Fibroblast of lung (primary cell): ENCODE measurements at regions not wholly inside any gene's neighbourhood (a gene's known extent, or its start where the extent isn't known, plus 50 kb on each side); places are given as distances from the start of the nearest gene placed in this dataset.
"Not testable (repeated sequence)": the region's sequence is repeated elsewhere in the genome, so short reads cannot be mapped to it uniquely, and the experiment has no call there.

Experiments
- DNase-seq, 2 donors: peaks; one replicate each; pipeline versions ENCODE4 v3.0.0 to v3.0.0-alpha.2; 2010; ENCODE audit warnings: low read depth in 2 of 2
- H2AFZ ChIP-seq: 2 replicates; pipeline ENCODE4 v1.5.1; 2012; ENCODE audit warnings: low read length, control low read depth, inconsistent platforms
- H3K27ac ChIP-seq: 2 replicates; pipeline ENCODE4 v1.5.1; 2011; ENCODE audit warnings: low read length, control low read depth; ENCODE audit not compliant: insufficient read depth
- H3K27me3 ChIP-seq: 2 replicates; pipeline ENCODE4 v1.5.1; 2011; ENCODE audit warnings: mild to moderate bottlenecking, low read length; ENCODE audit not compliant: control insufficient read depth, insufficient read depth
- H3K36me3 ChIP-seq: 2 replicates; pipeline ENCODE4 v1.5.1; 2011; ENCODE audit warnings: low read length; ENCODE audit not compliant: control insufficient read depth, insufficient read depth
- H3K4me1 ChIP-seq: 2 replicates; pipeline ENCODE4 v1.5.1; 2011; ENCODE audit warnings: low read length; ENCODE audit not compliant: control insufficient read depth, insufficient read depth; ENCODE audit errors: extremely low read depth
- H3K4me2 ChIP-seq: 2 replicates; pipeline ENCODE4 v1.5.1; 2011; ENCODE audit warnings: low read length, control low read depth; ENCODE audit not compliant: insufficient read depth; ENCODE audit errors: extremely low read depth
- H3K4me3 ChIP-seq, 4 experiments: fragments of 200-600 bp in 1 of 4; sonication (generic) in 1 of 4; replicated peaks in 1 of 4; 2 replicates each; pipeline ENCODE4 v1.5.1; 2011 to 2016; ENCODE audit warnings: low read length in 4 of 4, low read depth in 3 of 4, mild to moderate bottlenecking in 3 of 4, control low read depth in 2 of 4, inconsistent platforms in 1 of 4, mixed read lengths in 1 of 4; ENCODE audit not compliant: insufficient read depth in 1 of 4; ENCODE audit errors: control extremely low read depth in 1 of 4
- H3K79me2 ChIP-seq: 2 replicates; pipeline ENCODE4 v1.5.1; 2012; ENCODE audit warnings: mild to moderate bottlenecking, low read length, inconsistent platforms; ENCODE audit not compliant: control insufficient read depth, insufficient read depth
- H3K9ac ChIP-seq: 2 replicates; pipeline ENCODE4 v1.5.1; 2011; ENCODE audit warnings: mild to moderate bottlenecking, low read length, control low read depth; ENCODE audit not compliant: insufficient read depth
- H3K9me3 ChIP-seq: 2 replicates; pipeline ENCODE4 v1.5.1; 2012; ENCODE audit warnings: low read depth, low read length; ENCODE audit not compliant: control insufficient read depth, insufficient read depth
- H4K20me1 ChIP-seq: 2 replicates; pipeline ENCODE4 v1.5.1; 2011; ENCODE audit warnings: low read length; ENCODE audit not compliant: control insufficient read depth, insufficient read depth; ENCODE audit errors: extremely low read depth
- EZH2 ChIP-seq: IDR thresholded peaks from 2 replicates; pipeline ENCODE4 v1.5.1; 2012; ENCODE audit warnings: low read length, control low read depth, mild to moderate bottlenecking; ENCODE audit errors: missing control alignments
- TF ChIP-seq, protein P1 (sequence below), 2 donors: IDR thresholded peaks in 1 of 2; conservative IDR thresholded peaks in 1 of 2; 1 replicate in 1 of 2; 2 replicates in 1 of 2; pipeline ENCODE4 v1.5.1; 2011 to 2012; ENCODE audit warnings: low read length in 2 of 2, control low read depth in 1 of 2, inconsistent platforms in 1 of 2, low read depth in 1 of 2, mild to moderate bottlenecking in 1 of 2

DNA sequence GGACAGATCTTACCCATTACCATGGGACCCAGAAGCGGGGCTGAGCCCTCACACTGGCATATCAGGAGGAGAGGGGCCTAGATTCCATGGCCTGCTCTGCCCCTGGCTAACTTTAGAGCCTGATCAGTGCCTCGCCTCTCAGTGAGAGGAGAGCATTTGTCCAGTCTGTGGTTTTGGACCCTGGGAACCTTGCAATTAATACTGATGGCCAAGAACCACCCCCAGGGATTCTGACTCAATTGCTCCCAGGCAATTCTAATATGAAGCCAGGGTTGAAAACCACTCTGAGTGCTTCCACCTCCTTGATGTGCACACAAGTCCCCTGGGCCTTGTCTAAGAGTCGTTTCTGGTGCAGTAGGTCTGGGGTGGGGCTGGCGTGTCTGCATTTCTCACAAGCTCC lies 67.7 kb downstream of the CALM1 start:
- Histone ChIP-seq H3K9ac (no peak overlapping the region), H3K9me3 (no peaks in the 10 kb centered on the region), H4K20me1 (no peaks in the 10 kb centered on the region), H3K36me3 (no peaks in the 10 kb centered on the region), H3K79me2 (no peaks in the 10 kb centered on the region), H3K4me1 (no peaks in the 10 kb centered on the region), H3K27me3 (peaks cover 7% of the 10 kb centered on the region), H2AFZ (no peak overlapping the region), H3K4me3 (no peak overlapping the region), H3K4me2 (no peak overlapping the region), H3K27ac (no peak overlapping the region)
- no peak for TF ChIP-seq EZH2
- TF ChIP-seq, protein P1, sequence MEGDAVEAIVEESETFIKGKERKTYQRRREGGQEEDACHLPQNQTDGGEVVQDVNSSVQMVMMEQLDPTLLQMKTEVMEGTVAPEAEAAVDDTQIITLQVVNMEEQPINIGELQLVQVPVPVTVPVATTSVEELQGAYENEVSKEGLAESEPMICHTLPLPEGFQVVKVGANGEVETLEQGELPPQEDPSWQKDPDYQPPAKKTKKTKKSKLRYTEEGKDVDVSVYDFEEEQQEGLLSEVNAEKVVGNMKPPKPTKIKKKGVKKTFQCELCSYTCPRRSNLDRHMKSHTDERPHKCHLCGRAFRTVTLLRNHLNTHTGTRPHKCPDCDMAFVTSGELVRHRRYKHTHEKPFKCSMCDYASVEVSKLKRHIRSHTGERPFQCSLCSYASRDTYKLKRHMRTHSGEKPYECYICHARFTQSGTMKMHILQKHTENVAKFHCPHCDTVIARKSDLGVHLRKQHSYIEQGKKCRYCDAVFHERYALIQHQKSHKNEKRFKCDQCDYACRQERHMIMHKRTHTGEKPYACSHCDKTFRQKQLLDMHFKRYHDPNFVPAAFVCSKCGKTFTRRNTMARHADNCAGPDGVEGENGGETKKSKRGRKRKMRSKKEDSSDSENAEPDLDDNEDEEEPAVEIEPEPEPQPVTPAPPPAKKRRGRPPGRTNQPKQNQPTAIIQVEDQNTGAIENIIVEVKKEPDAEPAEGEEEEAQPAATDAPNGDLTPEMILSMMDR (conservative IDR thresholded peaks at IDR 0.05 in 1 of 2, IDR thresholded peaks at IDR 0.05 in 1 of 2; ENCODE audit: low read depth in 1 of 2, low read length in 2 of 2), result no peak
- no peak for DNase-seq

DNA sequence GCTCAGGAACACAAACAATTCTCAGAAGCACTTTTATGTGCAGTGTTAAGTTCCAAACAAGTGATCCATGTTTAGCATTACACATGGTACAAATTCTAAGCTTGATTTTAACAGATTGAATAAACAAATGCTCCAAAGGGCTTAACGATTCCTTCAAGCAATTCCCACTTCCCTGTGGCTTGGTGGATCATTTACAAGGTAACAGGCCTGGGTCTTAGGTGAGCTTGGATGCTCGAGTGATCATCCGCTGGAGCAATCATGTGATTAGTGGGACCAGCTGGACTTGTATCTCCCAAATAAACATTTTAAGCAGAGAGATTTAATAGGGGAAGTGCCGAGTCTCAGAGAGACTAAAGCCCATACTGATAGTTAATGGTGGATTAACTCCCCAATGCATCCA lies 70.7 kb downstream of the CALM1 start:
- no peaks in the 10 kb centered on the region for H4K20me1 ChIP-seq
- H3K9me3 ChIP-seq, result no peaks in the 10 kb centered on the region
- no peak overlapping the region for H3K4me3 ChIP-seq
- H2AFZ ChIP-seq, result no peak overlapping the region
- H3K4me2 ChIP-seq, result no peak overlapping the region
- H3K9ac ChIP-seq, result no peak overlapping the region
- no peaks in the 10 kb centered on the region for H3K79me2 ChIP-seq
- no peak for TF ChIP-seq EZH2
- TF ChIP-seq, protein P1 (conservative IDR thresholded peaks at IDR 0.05 in 1 of 2, IDR thresholded peaks at IDR 0.05 in 1 of 2; ENCODE audit: low read depth in 1 of 2, low read length in 2 of 2), result no peak
- peaks cover 7% of the 10 kb centered on the region for H3K27me3 ChIP-seq
- no peak for DNase-seq
- no peaks in the 10 kb centered on the region for H3K36me3 ChIP-seq
- no peak overlapping the region for H3K27ac ChIP-seq
- H3K4me1 ChIP-seq, result no peaks in the 10 kb centered on the region

DNA sequence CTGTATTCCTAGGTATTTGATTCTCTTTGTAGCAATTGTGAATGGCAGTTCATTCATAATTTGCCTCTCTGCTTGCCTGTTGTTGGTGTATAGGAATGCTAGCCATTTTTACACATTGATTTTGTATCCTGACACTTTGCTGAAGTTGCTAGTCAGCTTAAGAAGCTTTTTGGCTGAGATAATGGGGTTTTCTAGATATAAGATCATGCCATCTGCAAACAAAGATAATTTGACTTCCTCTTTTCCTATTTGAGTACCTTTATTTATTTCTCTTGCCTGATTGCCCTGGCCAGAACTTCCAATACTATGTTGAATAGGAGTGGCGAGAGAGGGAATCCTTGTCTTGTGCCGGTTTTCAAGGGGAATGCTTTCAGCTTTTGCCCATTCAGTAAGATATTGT lies 72.6 kb downstream of the CALM1 start:
- not testable (repeated sequence) for H3K9ac ChIP-seq, H3K4me2 ChIP-seq, DNase-seq, H3K36me3 ChIP-seq, H3K79me2 ChIP-seq, H3K4me3 ChIP-seq, H3K4me1 ChIP-seq, H3K27me3 ChIP-seq, H2AFZ ChIP-seq, H3K27ac ChIP-seq, H3K9me3 ChIP-seq, H4K20me1 ChIP-seq

DNA sequence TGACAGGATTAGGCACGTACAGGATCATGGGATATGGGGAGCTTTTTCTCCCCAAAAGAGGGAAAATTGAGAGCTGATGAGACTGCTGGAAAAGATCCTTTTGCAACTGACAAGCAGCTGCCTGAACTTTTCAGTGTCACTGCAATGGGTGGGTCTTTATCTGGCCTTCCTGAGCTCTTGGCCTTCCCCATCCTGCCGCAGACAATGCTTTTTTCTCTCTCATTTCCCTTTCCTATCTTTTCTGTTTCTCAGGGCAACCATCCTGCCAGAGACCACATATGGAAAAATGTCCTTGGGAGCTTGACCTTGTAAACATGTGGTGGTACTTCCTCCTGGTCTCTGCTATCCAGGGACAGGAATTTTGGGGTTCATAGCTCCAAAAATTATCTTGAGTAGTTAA lies 75.8 kb downstream of the CALM1 start:
- no peaks in the 10 kb centered on the region for H4K20me1 ChIP-seq
- no peak for DNase-seq
- H3K4me3 ChIP-seq, result no peak overlapping the region
- no peaks in the 10 kb centered on the region for H3K36me3 ChIP-seq
- H3K4me2 ChIP-seq, result no peak overlapping the region
- H2AFZ ChIP-seq, result no peak overlapping the region
- H3K27ac ChIP-seq, result no peak overlapping the region
- no peaks in the 10 kb centered on the region for H3K9me3 ChIP-seq
- no peak for TF ChIP-seq EZH2
- TF ChIP-seq, protein P1 (conservative IDR thresholded peaks at IDR 0.05 in 1 of 2, IDR thresholded peaks at IDR 0.05 in 1 of 2; ENCODE audit: low read depth in 1 of 2, low read length in 2 of 2), result no peak
- H3K27me3 ChIP-seq, result no peaks in the 10 kb centered on the region
- no peaks in the 10 kb centered on the region for H3K4me1 ChIP-seq
- H3K79me2 ChIP-seq, result no peaks in the 10 kb centered on the region
- no peak overlapping the region for H3K9ac ChIP-seq
